ENCODE measurements at regions not wholly inside any gene's neighbourhood (a gene's known extent, or its start where the extent isn't known, plus 50 kb on each side); places are given as distances from the start of the nearest gene placed in this dataset.

DNA sequence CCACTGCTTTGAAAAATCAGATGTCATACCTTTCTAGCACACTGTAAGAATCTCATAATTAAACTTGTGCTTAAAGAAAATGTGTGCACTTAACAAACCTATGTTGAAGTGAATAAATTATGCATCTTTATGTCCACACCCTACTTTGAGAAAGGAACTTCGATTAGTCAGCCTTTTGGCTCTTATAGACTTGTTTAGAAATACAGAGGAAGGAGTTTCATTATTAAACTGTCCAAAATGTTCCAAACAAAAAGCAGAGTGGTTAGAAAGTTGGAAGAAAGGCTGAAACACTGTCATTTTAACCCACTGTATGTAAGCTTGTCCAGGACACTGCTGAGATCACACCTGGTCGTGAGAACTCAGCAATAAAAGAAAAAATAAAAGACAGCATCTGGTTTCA, 863.2 kb upstream of the CHORDC1 start:
- H3K9me3 ChIP-seq = no peaks in the 10 kb centered on the region
- H3K4me2 ChIP-seq = no peak overlapping the region
- no peaks in the 10 kb centered on the region for H3F3A ChIP-seq (replicated peaks; ENCODE audit: insufficient read depth)
- H3K79me2 ChIP-seq (ENCODE audit: insufficient read depth) = no peaks in the 10 kb centered on the region
- H3K4me1 ChIP-seq (ENCODE audit: control insufficient read depth in 1 of 2, insufficient read depth in 2 of 2, low read depth in 1 of 2, low read length in 1 of 2) = peaks cover 0 to 9% of the 10 kb centered on the region in 2 experiments; a peak in 2 of 4 replicates
- H3K9ac ChIP-seq = no peak overlapping the region
- POLR2A ChIA-PET = no interaction called here
- H3K27me3 ChIP-seq (ENCODE audit: insufficient read depth) = no peaks in the 10 kb centered on the region
- H3K36me3 ChIP-seq (replicated peaks in 1 of 2; ENCODE audit: control insufficient read depth in 1 of 2, insufficient read depth in 2 of 2, low read length in 1 of 2) = no peaks in the 10 kb centered on the region
- 59% methylated on average over 2 of the region's 2 CpGs for WGBS (ENCODE audit: low lambda C conversion rate)
- no peaks in the 10 kb centered on the region for H4K20me1 ChIP-seq (ENCODE audit: insufficient read depth)
- no peak overlapping the region for H3K27ac ChIP-seq (ENCODE audit: low read depth in 2 of 2, low read length in 1 of 2)
- CTCF ChIA-PET = no interaction called here
- TF ChIP-seq ELF1 (IDR thresholded peaks at IDR 0.05) = no peak
- TF ChIP-seq YY1 (IDR thresholded peaks at IDR 0.05; ENCODE audit: low read depth) = no peak
- no peak for TF ChIP-seq TAF1 (IDR thresholded peaks at IDR 0.05; ENCODE audit: borderline replicate concordance, low read depth, low read length)
- TF ChIP-seq, protein P1, sequence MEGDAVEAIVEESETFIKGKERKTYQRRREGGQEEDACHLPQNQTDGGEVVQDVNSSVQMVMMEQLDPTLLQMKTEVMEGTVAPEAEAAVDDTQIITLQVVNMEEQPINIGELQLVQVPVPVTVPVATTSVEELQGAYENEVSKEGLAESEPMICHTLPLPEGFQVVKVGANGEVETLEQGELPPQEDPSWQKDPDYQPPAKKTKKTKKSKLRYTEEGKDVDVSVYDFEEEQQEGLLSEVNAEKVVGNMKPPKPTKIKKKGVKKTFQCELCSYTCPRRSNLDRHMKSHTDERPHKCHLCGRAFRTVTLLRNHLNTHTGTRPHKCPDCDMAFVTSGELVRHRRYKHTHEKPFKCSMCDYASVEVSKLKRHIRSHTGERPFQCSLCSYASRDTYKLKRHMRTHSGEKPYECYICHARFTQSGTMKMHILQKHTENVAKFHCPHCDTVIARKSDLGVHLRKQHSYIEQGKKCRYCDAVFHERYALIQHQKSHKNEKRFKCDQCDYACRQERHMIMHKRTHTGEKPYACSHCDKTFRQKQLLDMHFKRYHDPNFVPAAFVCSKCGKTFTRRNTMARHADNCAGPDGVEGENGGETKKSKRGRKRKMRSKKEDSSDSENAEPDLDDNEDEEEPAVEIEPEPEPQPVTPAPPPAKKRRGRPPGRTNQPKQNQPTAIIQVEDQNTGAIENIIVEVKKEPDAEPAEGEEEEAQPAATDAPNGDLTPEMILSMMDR (IDR thresholded peaks at IDR 0.05) = no peak
- TF ChIP-seq EP300 (IDR thresholded peaks at IDR 0.05; ENCODE audit: borderline replicate concordance in 1 of 2, low read depth in 1 of 2, low read length in 1 of 2) = no peak
- TF ChIP-seq TCF12 (IDR thresholded peaks at IDR 0.05) = no peak
- TF ChIP-seq, protein P2, sequence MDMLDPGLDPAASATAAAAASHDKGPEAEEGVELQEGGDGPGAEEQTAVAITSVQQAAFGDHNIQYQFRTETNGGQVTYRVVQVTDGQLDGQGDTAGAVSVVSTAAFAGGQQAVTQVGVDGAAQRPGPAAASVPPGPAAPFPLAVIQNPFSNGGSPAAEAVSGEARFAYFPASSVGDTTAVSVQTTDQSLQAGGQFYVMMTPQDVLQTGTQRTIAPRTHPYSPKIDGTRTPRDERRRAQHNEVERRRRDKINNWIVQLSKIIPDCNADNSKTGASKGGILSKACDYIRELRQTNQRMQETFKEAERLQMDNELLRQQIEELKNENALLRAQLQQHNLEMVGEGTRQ (IDR thresholded peaks at IDR 0.05; ENCODE audit: borderline replicate concordance, low read depth, low read length) = no peak
- TF ChIP-seq, protein P3, sequence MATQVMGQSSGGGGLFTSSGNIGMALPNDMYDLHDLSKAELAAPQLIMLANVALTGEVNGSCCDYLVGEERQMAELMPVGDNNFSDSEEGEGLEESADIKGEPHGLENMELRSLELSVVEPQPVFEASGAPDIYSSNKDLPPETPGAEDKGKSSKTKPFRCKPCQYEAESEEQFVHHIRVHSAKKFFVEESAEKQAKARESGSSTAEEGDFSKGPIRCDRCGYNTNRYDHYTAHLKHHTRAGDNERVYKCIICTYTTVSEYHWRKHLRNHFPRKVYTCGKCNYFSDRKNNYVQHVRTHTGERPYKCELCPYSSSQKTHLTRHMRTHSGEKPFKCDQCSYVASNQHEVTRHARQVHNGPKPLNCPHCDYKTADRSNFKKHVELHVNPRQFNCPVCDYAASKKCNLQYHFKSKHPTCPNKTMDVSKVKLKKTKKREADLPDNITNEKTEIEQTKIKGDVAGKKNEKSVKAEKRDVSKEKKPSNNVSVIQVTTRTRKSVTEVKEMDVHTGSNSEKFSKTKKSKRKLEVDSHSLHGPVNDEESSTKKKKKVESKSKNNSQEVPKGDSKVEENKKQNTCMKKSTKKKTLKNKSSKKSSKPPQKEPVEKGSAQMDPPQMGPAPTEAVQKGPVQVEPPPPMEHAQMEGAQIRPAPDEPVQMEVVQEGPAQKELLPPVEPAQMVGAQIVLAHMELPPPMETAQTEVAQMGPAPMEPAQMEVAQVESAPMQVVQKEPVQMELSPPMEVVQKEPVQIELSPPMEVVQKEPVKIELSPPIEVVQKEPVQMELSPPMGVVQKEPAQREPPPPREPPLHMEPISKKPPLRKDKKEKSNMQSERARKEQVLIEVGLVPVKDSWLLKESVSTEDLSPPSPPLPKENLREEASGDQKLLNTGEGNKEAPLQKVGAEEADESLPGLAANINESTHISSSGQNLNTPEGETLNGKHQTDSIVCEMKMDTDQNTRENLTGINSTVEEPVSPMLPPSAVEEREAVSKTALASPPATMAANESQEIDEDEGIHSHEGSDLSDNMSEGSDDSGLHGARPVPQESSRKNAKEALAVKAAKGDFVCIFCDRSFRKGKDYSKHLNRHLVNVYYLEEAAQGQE (IDR thresholded peaks at IDR 0.05; ENCODE audit: low read depth, low read length) = no peak
- no peak for TF ChIP-seq SIN3A (IDR thresholded peaks at IDR 0.05; ENCODE audit: borderline replicate concordance, low read depth, low read length)
- no peaks in the 10 kb centered on the region for H3K9me2 ChIP-seq
- no peak overlapping the region for H2AFZ ChIP-seq (ENCODE audit: low read depth)
- H3K4me3 ChIP-seq (ENCODE audit: low read depth in 2 of 2, low read length in 1 of 2) = no peak overlapping the region
- no peak for DNase-seq

DNA sequence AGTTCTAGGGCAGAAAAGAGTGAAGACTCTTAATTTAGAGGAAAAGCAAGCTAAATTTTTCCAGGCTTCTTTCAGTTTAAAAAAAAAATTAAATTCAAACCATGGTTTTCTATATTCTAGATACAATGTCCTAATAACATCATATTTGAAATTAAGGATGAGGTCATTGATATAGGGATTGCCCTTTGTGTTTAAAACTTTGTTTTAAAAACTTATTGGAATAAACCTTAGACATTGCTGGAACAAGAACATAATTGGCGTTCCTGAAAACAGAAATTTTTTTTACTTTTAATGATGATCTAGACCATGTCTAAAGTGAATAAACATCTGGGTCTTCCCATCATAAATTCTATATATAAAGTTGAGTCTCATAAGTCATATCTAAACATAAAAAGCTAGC, 859.4 kb upstream of the CHORDC1 start:
- H3K36me3 ChIP-seq (replicated peaks in 1 of 2; ENCODE audit: control insufficient read depth in 1 of 2, insufficient read depth in 2 of 2, low read length in 1 of 2) = no peaks in the 10 kb centered on the region
- ChIA-PET CTCF (no interaction called here), POLR2A (no interaction called here)
- 77% methylated on average over 1 of the region's 1 CpG for WGBS (ENCODE audit: low lambda C conversion rate)
- H3K9me2 ChIP-seq = no peaks in the 10 kb centered on the region
- H3K27ac ChIP-seq (ENCODE audit: low read depth in 2 of 2, low read length in 1 of 2) = no peak overlapping the region
- no peaks in the 10 kb centered on the region for H3K9me3 ChIP-seq
- no peak overlapping the region for H3K4me3 ChIP-seq (ENCODE audit: low read depth in 2 of 2, low read length in 1 of 2)
- TF ChIP-seq EZH2phosphoT487 (IDR thresholded peaks at IDR 0.05; ENCODE audit: borderline replicate concordance, low read depth) = no peak
- no peak overlapping the region for H3K9ac ChIP-seq
- no peaks in the 10 kb centered on the region for H3F3A ChIP-seq (replicated peaks; ENCODE audit: insufficient read depth)
- no peak overlapping the region for H2AFZ ChIP-seq (ENCODE audit: low read depth)
- H3K4me1 ChIP-seq (ENCODE audit: control insufficient read depth in 1 of 2, insufficient read depth in 2 of 2, low read depth in 1 of 2, low read length in 1 of 2) = peaks cover 0 to 9% of the 10 kb centered on the region in 2 experiments; a peak in 2 of 4 replicates
- no peaks in the 10 kb centered on the region for H4K20me1 ChIP-seq (ENCODE audit: insufficient read depth)
- no peaks in the 10 kb centered on the region for H3K79me2 ChIP-seq (ENCODE audit: insufficient read depth)
- no peaks in the 10 kb centered on the region for H3K27me3 ChIP-seq (ENCODE audit: insufficient read depth)
- DNase-seq = no peak
- H3K4me2 ChIP-seq = no peak overlapping the region

Data from SK-N-SH (cell line).